Erythroblast (primary cell): ENCODE measurements at regions not wholly inside any gene's neighbourhood (a gene's known extent, or its start where the extent isn't known, plus 50 kb on each side); places are given as distances from the start of the nearest gene placed in this dataset.

Experiments
- GATA1 ChIP-seq: IDR thresholded peaks from 2 replicates; pipeline ENCODE4 v1.6.1; 2011; ENCODE audit warnings: low read depth, mild to moderate bottlenecking, control low read depth, low read length, moderate library complexity
- POLR2A ChIP-seq: IDR thresholded peaks from 2 replicates; pipeline ENCODE4 v1.6.1; 2011; ENCODE audit warnings: mild to moderate bottlenecking, low read length

DNA sequence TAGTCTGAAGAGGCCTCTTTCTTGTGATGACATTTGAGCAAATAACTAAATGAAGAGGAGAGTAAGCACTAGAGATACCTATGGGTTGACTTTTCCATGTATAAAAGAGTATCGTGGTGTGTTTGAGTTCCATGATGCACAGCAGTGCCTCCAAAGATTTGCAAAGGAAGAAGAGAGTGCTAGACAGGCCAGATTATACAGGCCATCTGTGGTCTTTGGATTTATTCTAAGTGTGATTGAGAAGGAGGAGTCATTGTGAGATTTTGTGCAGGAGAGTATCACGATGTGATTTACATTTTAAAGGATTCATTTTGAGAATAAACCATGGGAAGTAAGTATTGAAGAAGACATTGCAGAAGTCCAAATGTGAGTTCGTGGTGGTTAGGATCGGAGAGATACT, 695.9 kb upstream of the FAM98A start:
- TF ChIP-seq POLR2A = no peak
- no peak for TF ChIP-seq GATA1
